ENCODE measurements at regions not wholly inside any gene's neighbourhood (a gene's known extent, or its start where the extent isn't known, plus 50 kb on each side); places are given as distances from the start of the nearest gene placed in this dataset.

DNA sequence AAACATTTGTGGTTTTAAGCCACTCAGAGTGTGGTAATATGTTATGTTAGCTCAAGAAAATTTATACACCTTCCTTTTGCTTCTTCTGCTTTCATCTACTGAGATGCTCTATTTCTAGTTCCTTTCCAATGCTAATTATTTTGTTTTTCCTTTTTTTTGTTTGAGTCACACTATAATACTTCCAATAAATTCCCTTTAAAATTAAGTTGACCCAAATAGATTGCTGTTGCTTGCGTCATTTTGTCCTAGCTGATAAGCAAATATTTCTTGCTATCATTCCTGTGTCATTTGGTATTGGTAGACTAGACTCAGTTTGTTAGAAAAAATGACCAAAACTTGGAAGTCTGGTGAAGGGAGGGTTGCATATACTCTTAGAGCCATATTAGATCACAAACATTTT is 437.0 kb upstream of the CNTN6 start:
- H3K27me3 ChIP-seq: no peaks in the 10 kb centered on the region
- no peaks in the 10 kb centered on the region for H3K4me1 ChIP-seq (ENCODE audit: insufficient read depth)
- no peak for TF ChIP-seq EZH2 (IDR thresholded peaks at IDR 0.05; ENCODE audit: borderline replicate concordance)
- TF ChIP-seq EZH2phosphoT487 (IDR thresholded peaks at IDR 0.05; ENCODE audit: low read depth, severe bottlenecking, unreplicated experiment): no peak
- no peak for TF ChIP-seq CTCF (IDR thresholded peaks at IDR 0.05; ENCODE audit: poor library complexity)
- H3K79me2 ChIP-seq: no peaks in the 10 kb centered on the region
- DNase-seq (ENCODE audit: low spot score): no peak
- no peaks in the 10 kb centered on the region for H3K36me3 ChIP-seq (replicated peaks; ENCODE audit: insufficient read depth, low read depth)
- no peak overlapping the region for H3K27ac ChIP-seq
- H3K4me2 ChIP-seq: no peak overlapping the region
- 87% methylated on average over 1 of the region's 1 CpG for WGBS (ENCODE audit: low lambda C conversion rate, missing lambda C conversion rate)
- H3K9me3 ChIP-seq (ENCODE audit: low read depth): no peaks in the 10 kb centered on the region
- no peak overlapping the region for H3K4me3 ChIP-seq
- H3K9me2 ChIP-seq (replicated peaks; ENCODE audit: insufficient read depth): no peaks in the 10 kb centered on the region
- no peaks in the 10 kb centered on the region for H4K20me1 ChIP-seq (ENCODE audit: insufficient read depth, poor library complexity, severe bottlenecking)
- H2AFZ ChIP-seq: no peak overlapping the region

GRCh38 chr3:661356-661755 is 431.5 kb upstream of the CNTN6 start:
- no peak for DNase-seq (ENCODE audit: low spot score)
- Histone ChIP-seq H3K36me3 (replicated peaks; ENCODE audit: insufficient read depth, low read depth) (no peaks in the 10 kb centered on the region), H2AFZ (no peak overlapping the region), H3K27me3 (no peaks in the 10 kb centered on the region), H3K4me2 (no peak overlapping the region), H3K27ac (no peak overlapping the region), H3K9me3 (ENCODE audit: low read depth) (no peaks in the 10 kb centered on the region), H4K20me1 (ENCODE audit: insufficient read depth, poor library complexity, severe bottlenecking) (no peaks in the 10 kb centered on the region), H3K4me1 (ENCODE audit: insufficient read depth) (no peaks in the 10 kb centered on the region), H3K4me3 (no peak overlapping the region), H3K9me2 (replicated peaks; ENCODE audit: insufficient read depth) (no peaks in the 10 kb centered on the region), H3K79me2 (no peaks in the 10 kb centered on the region)
- 60% methylated on average over 3 of the region's 3 CpGs for WGBS (ENCODE audit: low lambda C conversion rate, missing lambda C conversion rate)
- no peak for TF ChIP-seq EZH2phosphoT487 (IDR thresholded peaks at IDR 0.05; ENCODE audit: low read depth, severe bottlenecking, unreplicated experiment)

GRCh38 chr3:674116-674515 is 418.7 kb upstream of the CNTN6 start:
- H3K4me2 ChIP-seq: no peak overlapping the region
- TF ChIP-seq EZH2phosphoT487 (IDR thresholded peaks at IDR 0.05; ENCODE audit: low read depth, severe bottlenecking, unreplicated experiment) (no peak), EZH2 (IDR thresholded peaks at IDR 0.05; ENCODE audit: borderline replicate concordance) (no peak), CTCF (IDR thresholded peaks at IDR 0.05; ENCODE audit: poor library complexity) (no peak)
- H2AFZ ChIP-seq: no peak overlapping the region
- DNase-seq (ENCODE audit: low spot score): no peak
- H3K4me3 ChIP-seq: no peak overlapping the region
- no peaks in the 10 kb centered on the region for H3K27me3 ChIP-seq
- no peaks in the 10 kb centered on the region for H3K9me2 ChIP-seq (replicated peaks; ENCODE audit: insufficient read depth)
- no peaks in the 10 kb centered on the region for H3K9me3 ChIP-seq (ENCODE audit: low read depth)
- H3K4me1 ChIP-seq (ENCODE audit: insufficient read depth): no peaks in the 10 kb centered on the region
- WGBS (ENCODE audit: low lambda C conversion rate, missing lambda C conversion rate): 76% methylated on average over 2 of the region's 2 CpGs
- no peaks in the 10 kb centered on the region for H3K36me3 ChIP-seq (replicated peaks; ENCODE audit: insufficient read depth, low read depth)
- H3K79me2 ChIP-seq: no peaks in the 10 kb centered on the region
- H3K27ac ChIP-seq: no peak overlapping the region
- H4K20me1 ChIP-seq (ENCODE audit: insufficient read depth, poor library complexity, severe bottlenecking): no peaks in the 10 kb centered on the region

- Histone ChIP-seq H4K20me1 (ENCODE audit: insufficient read depth, poor library complexity, severe bottlenecking) (no peaks in the 10 kb centered on the region), H3K36me3 (replicated peaks; ENCODE audit: insufficient read depth, low read depth) (no peaks in the 10 kb centered on the region), H3K4me2 (no peak overlapping the region), H3K4me1 (ENCODE audit: insufficient read depth) (no peaks in the 10 kb centered on the region), H2AFZ (no peak overlapping the region), H3K27me3 (no peaks in the 10 kb centered on the region), H3K79me2 (no peaks in the 10 kb centered on the region), H3K27ac (no peak overlapping the region), H3K9me2 (replicated peaks; ENCODE audit: insufficient read depth) (no peaks in the 10 kb centered on the region), H3K4me3 (no peak overlapping the region), H3K9me3 (ENCODE audit: low read depth) (no peaks in the 10 kb centered on the region)
- TF ChIP-seq EZH2phosphoT487 (IDR thresholded peaks at IDR 0.05; ENCODE audit: low read depth, severe bottlenecking, unreplicated experiment) (no peak), CTCF (IDR thresholded peaks at IDR 0.05; ENCODE audit: poor library complexity) (no peak), EZH2 (IDR thresholded peaks at IDR 0.05; ENCODE audit: borderline replicate concordance) (no peak)
- 87% methylated on average over 4 of the region's 4 CpGs for WGBS (ENCODE audit: low lambda C conversion rate, missing lambda C conversion rate)
- DNase-seq (ENCODE audit: low spot score): no peak
Measured at GRCh38 chr3:675846-676245, 417.0 kb upstream of the CNTN6 start.
